GM23338 (cell line): ENCODE measurements at regions not wholly inside any gene's neighbourhood (a gene's known extent, or its start where the extent isn't known, plus 50 kb on each side); places are given as distances from the start of the nearest gene placed in this dataset.

Source experiments
- ATAC-seq: fragments of 200-7000 bp; cut with Tn5 transposase; 3 replicates; pipeline ENCODE4 v1.9.1; 2020
- DNase-seq: peaks from one replicate; pipeline ENCODE4 v3.0.0-alpha.2; 2015; ENCODE audit warnings: low spot score
- H2AFZ ChIP-seq: fragments of 200-600 bp; sonication (generic); 2 replicates; pipeline ENCODE4 v1.8.0; 2016; ENCODE audit warnings: antibody characterized with exemption, mild to moderate bottlenecking, moderate library complexity
- H3F3A ChIP-seq: fragments of 200-600 bp; sonication (generic); replicated peaks from 2 replicates; pipeline ENCODE4 v1.8.0; 2017; ENCODE audit warnings: antibody characterized with exemption, mixed run types, low read depth
- H3K27ac ChIP-seq: fragments of 200-600 bp; sonication (generic); 2 replicates; pipeline ENCODE4 v1.6.1; 2016; ENCODE audit warnings: low read depth
- H3K27me3 ChIP-seq: fragments of 200-600 bp; sonication (generic); 2 replicates; pipeline ENCODE4 v1.8.0; 2016; ENCODE audit warnings: mild to moderate bottlenecking, mixed run types, moderate library complexity; ENCODE audit not compliant: insufficient read depth
- H3K36me3 ChIP-seq: fragments of 200-600 bp; sonication (generic); 2 replicates; pipeline ENCODE4 v1.8.0; 2016; ENCODE audit warnings: mild to moderate bottlenecking; ENCODE audit not compliant: insufficient read depth
- H3K4me1 ChIP-seq: fragments of 200-600 bp; sonication (generic); 2 replicates; pipeline ENCODE4 v1.8.0; 2016; ENCODE audit warnings: mild to moderate bottlenecking, moderate library complexity; ENCODE audit not compliant: insufficient read depth
- H3K4me2 ChIP-seq: fragments of 200-600 bp; sonication (generic); 2 replicates; pipeline ENCODE4 v1.7.1; 2017; ENCODE audit warnings: mixed run types
- H3K4me3 ChIP-seq: fragments of 200-600 bp; sonication (generic); 2 replicates; pipeline ENCODE4 v1.6.1; 2016; ENCODE audit warnings: mixed run types
- H3K79me2 ChIP-seq: fragments of 200-600 bp; sonication (generic); replicated peaks from 2 replicates; pipeline ENCODE4 v1.8.0; 2017; ENCODE audit warnings: mild to moderate bottlenecking; ENCODE audit not compliant: insufficient read depth
- H3K9me2 ChIP-seq: fragments of 200-600 bp; sonication (generic); 2 replicates; pipeline ENCODE4 v1.8.0; 2017; ENCODE audit not compliant: insufficient read depth
- H4K20me1 ChIP-seq: fragments of 200-600 bp; sonication (generic); replicated peaks from 2 replicates; pipeline ENCODE4 v1.8.0; 2017; ENCODE audit warnings: mild to moderate bottlenecking; ENCODE audit not compliant: insufficient read depth
- H3K27ac Mint-ChIP-seq: 2 replicates; pipeline ENCODE4 v1.8.0; 2020; ENCODE audit warnings: inconsistent platforms, mild to moderate bottlenecking, moderate library complexity, mixed read lengths
- H3K27me3 Mint-ChIP-seq: 3 replicates; pipeline ENCODE4 v1.8.0; 2022; ENCODE audit warnings: low read depth, mild to moderate bottlenecking, moderate library complexity, mixed read lengths, inconsistent platforms; ENCODE audit not compliant: insufficient read depth, poor library complexity
- H3K36me3 Mint-ChIP-seq: 3 replicates; pipeline ENCODE4 v1.8.0; 2021; ENCODE audit warnings: low read depth, mild to moderate bottlenecking, inconsistent platforms, moderate library complexity, mixed read lengths
- H3K4me1 Mint-ChIP-seq: 3 replicates; pipeline ENCODE4 v1.8.0; 2020; ENCODE audit warnings: mild to moderate bottlenecking, inconsistent platforms, mixed read lengths
- H3K4me3 Mint-ChIP-seq: 3 replicates; pipeline ENCODE4 v1.8.0; 2021; ENCODE audit warnings: moderate library complexity, mild to moderate bottlenecking, inconsistent platforms, mixed read lengths
- H3K9me3 Mint-ChIP-seq: 3 replicates; pipeline ENCODE4 v1.8.0; 2020; ENCODE audit warnings: moderate library complexity, mild to moderate bottlenecking, inconsistent platforms, mixed read lengths
- ETS1 ChIP-seq: IDR thresholded peaks from 2 replicates; pipeline ENCODE4 v1.6.1; 2016; ENCODE audit warnings: antibody characterized with exemption
- EZH2phosphoT487 ChIP-seq: fragments of 200-600 bp; sonication (generic); IDR thresholded peaks from one replicate; pipeline ENCODE4 v1.8.1; 2018; ENCODE audit warnings: antibody characterized with exemption; ENCODE audit not compliant: unreplicated experiment
- JUNB ChIP-seq: IDR thresholded peaks from one replicate; pipeline ENCODE4 v1.6.1; 2016; ENCODE audit warnings: antibody characterized with exemption; ENCODE audit not compliant: unreplicated experiment
- NANOG ChIP-seq: IDR thresholded peaks from 2 replicates; pipeline ENCODE4 v1.6.1; 2016; ENCODE audit warnings: antibody characterized with exemption, borderline replicate concordance
- ZNF114 ChIP-seq: fragments of 250-450 bp; sonication (Bioruptor Pico); IDR thresholded peaks from 2 replicates; pipeline ENCODE4 v1.5.0; 2020; ENCODE audit warnings: mild to moderate bottlenecking, moderate library complexity
- ZNF331 ChIP-seq: fragments of 250-450 bp; sonication (Bioruptor Pico); IDR thresholded peaks from 2 replicates; pipeline ENCODE4 v1.5.0; 2020; ENCODE audit warnings: low read depth, mild to moderate bottlenecking, moderate library complexity
- ZNF462 ChIP-seq: fragments of 250-450 bp; sonication (Bioruptor Pico); IDR thresholded peaks from 2 replicates; pipeline ENCODE4 v1.5.0; 2020; ENCODE audit warnings: mild to moderate bottlenecking, moderate library complexity

- TF ChIP-seq ZNF462 (CRISPR knock-in tag) (no peak), ZNF114 (CRISPR knock-in tag) (no peak), ETS1 (no peak), NANOG (no peak)
These were observed 286.8 kb upstream of the ZMIZ1 start (continued) for GRCh38 chr10:78781991-78782390.

GRCh38 chr10:78782441-78782840, 286.3 kb upstream of the ZMIZ1 start:
- no peaks in the 10 kb centered on the region for H3F3A ChIP-seq
- DNase-seq = no peak
- no peaks in the 10 kb centered on the region; the same call in 2 of the 3 replicates for H3K9me3 Mint-ChIP-seq
- TF ChIP-seq JUNB = no peak
- no peak for TF ChIP-seq ZNF331 (CRISPR knock-in tag)
- TF ChIP-seq ZNF462 (CRISPR knock-in tag) = no peak
- TF ChIP-seq EZH2phosphoT487 = no peak

More at GRCh38 chr10:78782441-78782840, 286.3 kb upstream of the ZMIZ1 start:
- Mint-ChIP-seq H3K36me3 (0 out of 3 replicates have a peak, but pooled peaks cover 4% of the 10 kb centered on the region), H3K27me3 (peaks cover 2% of the 10 kb centered on the region), H3K4me1 (peaks cover 2% of the 10 kb centered on the region; the same call in 2 of the 3 replicates), H3K4me3 (no peak overlapping the region), H3K27ac (no peak overlapping the region)
- H4K20me1 ChIP-seq = no peaks in the 10 kb centered on the region
- no peaks in the 10 kb centered on the region for H3K36me3 ChIP-seq
- H3K79me2 ChIP-seq = no peaks in the 10 kb centered on the region
- no peak overlapping the region for H2AFZ ChIP-seq
- no peaks in the 10 kb centered on the region for H3K9me2 ChIP-seq
- H3K27me3 ChIP-seq = no peaks in the 10 kb centered on the region
- H3K4me2 ChIP-seq = no peak overlapping the region
- H3K4me3 ChIP-seq = no peak overlapping the region
- H3K27ac ChIP-seq = no peak overlapping the region
- no peaks in the 10 kb centered on the region for H3K4me1 ChIP-seq
- ATAC-seq = no peak
